GM12878 (cell line): ENCODE measurements at regions not wholly inside any gene's neighbourhood (a gene's known extent, or its start where the extent isn't known, plus 50 kb on each side); places are given as distances from the start of the nearest gene placed in this dataset.

Experiments
- ATF2 ChIP-seq: IDR thresholded peaks from 2 replicates; pipeline ENCODE4 v1.6.1; 2012; ENCODE audit warnings: low read length, inconsistent platforms
- ATF3 ChIP-seq: IDR thresholded peaks from 2 replicates; pipeline ENCODE4 v1.6.1; 2011; ENCODE audit warnings: low read depth, mild to moderate bottlenecking, low read length, moderate library complexity, borderline replicate concordance; ENCODE audit errors: extremely low read depth
- CHD1 ChIP-seq: IDR thresholded peaks from 2 replicates; pipeline ENCODE4 v1.6.1; 2012; ENCODE audit warnings: low read depth, low read length, improper control_type of control experiment
- CTCF ChIP-seq, 3 experiments: IDR thresholded peaks in 2 of 3; conservative IDR thresholded peaks in 1 of 3; 2 replicates each; pipeline ENCODE4 v1.5.1; 2011; ENCODE audit warnings: low read depth in 3 of 3, low read length in 3 of 3, mild to moderate bottlenecking in 3 of 3, control low read depth in 2 of 3, moderate library complexity in 2 of 3, inconsistent platforms in 1 of 3, mixed read lengths in 1 of 3; ENCODE audit not compliant: control insufficient read depth in 2 of 3, insufficient read depth in 1 of 3; ENCODE audit errors: extremely low read depth in 1 of 3
- DPF2 ChIP-seq: fragments of 450-650 bp; IDR thresholded peaks from 2 replicates; pipeline ENCODE4 v1.6.1; 2017; ENCODE audit warnings: mild to moderate bottlenecking
- E2F4 ChIP-seq: IDR thresholded peaks from 2 replicates; pipeline ENCODE4 v1.6.1; 2012; ENCODE audit warnings: low read depth, low read length, improper control_type of control experiment
- MXI1 ChIP-seq: fragments of 150-350 bp; IDR thresholded peaks from 2 replicates; pipeline ENCODE4 v1.6.1; 2011; ENCODE audit warnings: low read depth, mild to moderate bottlenecking, inconsistent platforms, low read length, improper control_type of control experiment
- NRF1 ChIP-seq: conservative IDR thresholded peaks from 2 replicates; pipeline ENCODE4 v1.6.1; 2011; ENCODE audit warnings: mild to moderate bottlenecking, low read depth, low read length, improper control_type of control experiment
- PBX3 ChIP-seq: IDR thresholded peaks from 2 replicates; pipeline ENCODE4 v1.6.1; 2011; ENCODE audit warnings: mild to moderate bottlenecking, low read depth, low read length, moderate library complexity; ENCODE audit not compliant: insufficient replicate concordance
- POLR2A ChIP-seq: IDR thresholded peaks from 2 replicates; pipeline ENCODE4 v1.6.1; 2011; ENCODE audit warnings: low read depth, mild to moderate bottlenecking, low read length
- RAD21 ChIP-seq: IDR thresholded peaks from 2 replicates; pipeline ENCODE4 v1.6.1; 2011; ENCODE audit warnings: mild to moderate bottlenecking, low read depth, low read length, moderate library complexity; ENCODE audit not compliant: insufficient read depth
- RB1 ChIP-seq: fragments of 450-650 bp; formaldehyde crosslinking; IDR thresholded peaks from 2 replicates; pipeline ENCODE4 v1.6.1; 2017; ENCODE audit warnings: mild to moderate bottlenecking, borderline replicate concordance
- REST ChIP-seq: IDR thresholded peaks from 2 replicates; pipeline ENCODE4 v1.6.1; 2012; ENCODE audit warnings: mild to moderate bottlenecking, low read depth, low read length

GRCh38 chr13:76296751-76297150 lies 589.5 kb downstream of the KCTD12 start:
- TF ChIP-seq CTCF (IDR thresholded peaks at IDR 0.05 in 2 of 3, conservative IDR thresholded peaks at IDR 0.05 in 1 of 3; ENCODE audit: control insufficient read depth in 2 of 3, extremely low read depth in 1 of 3, insufficient read depth in 1 of 3, low read depth in 3 of 3, low read length in 3 of 3) (no peak), RAD21 (no peak), RB1 (no peak), PBX3 (no peak), ATF2 (no peak), DPF2 (no peak), REST (no peak), E2F4 (no peak), POLR2A (no peak), ATF3 (no peak), MXI1 (no peak), NRF1 (no peak), CHD1 (no peak)
